Liver (tissue), 3 donors: ENCODE measurements at regions not wholly inside any gene's neighbourhood (a gene's known extent, or its start where the extent isn't known, plus 50 kb on each side); places are given as distances from the start of the nearest gene placed in this dataset.

Experiments
- GABPA ChIP-seq, 2 donors: IDR thresholded peaks in 1 of 2; conservative IDR thresholded peaks in 1 of 2; 2 replicates each; pipeline ENCODE4 v1.6.1; 2016; ENCODE audit warnings: antibody characterized with exemption in 2 of 2, mild to moderate bottlenecking in 1 of 2, moderate library complexity in 1 of 2
- RAD21 ChIP-seq, 2 donors: IDR thresholded peaks; 2 replicates each; pipeline ENCODE4 v1.6.1; 2016; ENCODE audit warnings: antibody characterized with exemption in 2 of 2, mild to moderate bottlenecking in 2 of 2
- TF ChIP-seq, protein P1 (sequence below): fragments of 150-350 bp; IDR thresholded peaks from 2 replicates; pipeline ENCODE4 v1.5.1; 2017; ENCODE audit warnings: improper control_type of control experiment, low read depth, low read length; ENCODE audit not compliant: missing input control
- donor health status: healthy.
- donor health status: healthy.

DNA sequence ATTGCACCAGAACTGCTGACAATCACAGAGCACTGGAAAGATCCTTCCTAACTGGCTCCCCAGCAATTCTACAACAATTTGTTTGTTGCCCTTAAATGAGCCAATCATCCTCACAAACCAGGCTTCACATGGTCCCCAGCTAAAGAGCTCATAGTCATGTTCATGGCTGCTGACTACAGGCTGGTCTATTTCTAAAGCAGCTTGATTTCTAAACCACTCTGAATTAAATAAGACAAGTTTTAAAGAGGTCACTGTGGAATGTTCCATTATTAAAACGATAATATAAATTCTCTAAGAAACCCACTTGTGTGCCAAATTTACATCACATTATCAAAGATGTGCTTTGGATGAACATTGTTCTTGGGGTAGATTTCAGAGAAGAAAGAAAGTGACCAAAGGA is 110.7 kb downstream of the COPS8 start:
- TF ChIP-seq GABPA (IDR thresholded peaks at IDR 0.05 in 1 of 2, conservative IDR thresholded peaks at IDR 0.05 in 1 of 2) (no peak), RAD21 (IDR thresholded peaks at IDR 0.05) (no peak)
- TF ChIP-seq, protein P1, sequence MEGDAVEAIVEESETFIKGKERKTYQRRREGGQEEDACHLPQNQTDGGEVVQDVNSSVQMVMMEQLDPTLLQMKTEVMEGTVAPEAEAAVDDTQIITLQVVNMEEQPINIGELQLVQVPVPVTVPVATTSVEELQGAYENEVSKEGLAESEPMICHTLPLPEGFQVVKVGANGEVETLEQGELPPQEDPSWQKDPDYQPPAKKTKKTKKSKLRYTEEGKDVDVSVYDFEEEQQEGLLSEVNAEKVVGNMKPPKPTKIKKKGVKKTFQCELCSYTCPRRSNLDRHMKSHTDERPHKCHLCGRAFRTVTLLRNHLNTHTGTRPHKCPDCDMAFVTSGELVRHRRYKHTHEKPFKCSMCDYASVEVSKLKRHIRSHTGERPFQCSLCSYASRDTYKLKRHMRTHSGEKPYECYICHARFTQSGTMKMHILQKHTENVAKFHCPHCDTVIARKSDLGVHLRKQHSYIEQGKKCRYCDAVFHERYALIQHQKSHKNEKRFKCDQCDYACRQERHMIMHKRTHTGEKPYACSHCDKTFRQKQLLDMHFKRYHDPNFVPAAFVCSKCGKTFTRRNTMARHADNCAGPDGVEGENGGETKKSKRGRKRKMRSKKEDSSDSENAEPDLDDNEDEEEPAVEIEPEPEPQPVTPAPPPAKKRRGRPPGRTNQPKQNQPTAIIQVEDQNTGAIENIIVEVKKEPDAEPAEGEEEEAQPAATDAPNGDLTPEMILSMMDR = no peak
